ENCODE measurements at regions not wholly inside any gene's neighbourhood (a gene's known extent, or its start where the extent isn't known, plus 50 kb on each side); places are given as distances from the start of the nearest gene placed in this dataset.

DNA sequence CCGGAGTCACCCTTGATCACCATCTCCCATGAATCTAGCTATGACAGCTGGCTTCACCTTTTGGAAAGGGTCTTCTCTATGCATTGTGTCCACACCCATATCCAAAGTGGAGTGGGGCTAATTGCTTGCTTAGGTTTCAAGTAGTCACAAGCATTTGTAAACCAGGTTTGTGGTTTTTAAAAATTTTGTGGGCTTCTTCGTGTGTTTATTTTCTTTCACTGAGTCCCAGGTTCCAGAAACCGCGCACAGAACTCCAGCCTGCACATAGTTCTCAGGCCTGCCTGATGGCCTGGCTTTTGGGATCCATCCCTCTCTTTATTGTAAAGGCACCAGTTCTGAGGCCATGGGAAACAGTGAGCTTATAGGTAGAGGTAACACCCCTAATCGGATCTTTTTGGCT is 70.2 kb upstream of the TLR3 start:
- no peak overlapping the region for H3K27ac Mint-ChIP-seq
- ChIA-PET POLR2A (interaction anchor here (0.6 kb wide), 1 partner anchor 92 kb away, joined by 3 read pairs; no protein-coding TSS in a partner anchor), CTCF (interaction anchor here (0.8 kb wide), 1 partner anchor 358 kb away, joined by 3 read pairs; no protein-coding TSS in a partner anchor)
- no peak overlapping the region for H3K4me3 Mint-ChIP-seq
- peaks cover 14% of the 10 kb centered on the region for H3K4me1 Mint-ChIP-seq
- peaks cover 18% of the 10 kb centered on the region for H3K36me3 Mint-ChIP-seq
- peaks cover 2% of the 10 kb centered on the region; the same call in 1 of the 2 replicates for H3K27me3 Mint-ChIP-seq (ENCODE audit: low read depth)
- DNase-seq (ENCODE audit: low spot score) = no peak
- TF ChIP-seq, protein P1, sequence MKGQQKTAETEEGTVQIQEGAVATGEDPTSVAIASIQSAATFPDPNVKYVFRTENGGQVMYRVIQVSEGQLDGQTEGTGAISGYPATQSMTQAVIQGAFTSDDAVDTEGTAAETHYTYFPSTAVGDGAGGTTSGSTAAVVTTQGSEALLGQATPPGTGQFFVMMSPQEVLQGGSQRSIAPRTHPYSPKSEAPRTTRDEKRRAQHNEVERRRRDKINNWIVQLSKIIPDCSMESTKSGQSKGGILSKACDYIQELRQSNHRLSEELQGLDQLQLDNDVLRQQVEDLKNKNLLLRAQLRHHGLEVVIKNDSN (CRISPR knock-in tag; IDR thresholded peaks at IDR 0.05) = no peak
- TF ChIP-seq, protein P2, sequence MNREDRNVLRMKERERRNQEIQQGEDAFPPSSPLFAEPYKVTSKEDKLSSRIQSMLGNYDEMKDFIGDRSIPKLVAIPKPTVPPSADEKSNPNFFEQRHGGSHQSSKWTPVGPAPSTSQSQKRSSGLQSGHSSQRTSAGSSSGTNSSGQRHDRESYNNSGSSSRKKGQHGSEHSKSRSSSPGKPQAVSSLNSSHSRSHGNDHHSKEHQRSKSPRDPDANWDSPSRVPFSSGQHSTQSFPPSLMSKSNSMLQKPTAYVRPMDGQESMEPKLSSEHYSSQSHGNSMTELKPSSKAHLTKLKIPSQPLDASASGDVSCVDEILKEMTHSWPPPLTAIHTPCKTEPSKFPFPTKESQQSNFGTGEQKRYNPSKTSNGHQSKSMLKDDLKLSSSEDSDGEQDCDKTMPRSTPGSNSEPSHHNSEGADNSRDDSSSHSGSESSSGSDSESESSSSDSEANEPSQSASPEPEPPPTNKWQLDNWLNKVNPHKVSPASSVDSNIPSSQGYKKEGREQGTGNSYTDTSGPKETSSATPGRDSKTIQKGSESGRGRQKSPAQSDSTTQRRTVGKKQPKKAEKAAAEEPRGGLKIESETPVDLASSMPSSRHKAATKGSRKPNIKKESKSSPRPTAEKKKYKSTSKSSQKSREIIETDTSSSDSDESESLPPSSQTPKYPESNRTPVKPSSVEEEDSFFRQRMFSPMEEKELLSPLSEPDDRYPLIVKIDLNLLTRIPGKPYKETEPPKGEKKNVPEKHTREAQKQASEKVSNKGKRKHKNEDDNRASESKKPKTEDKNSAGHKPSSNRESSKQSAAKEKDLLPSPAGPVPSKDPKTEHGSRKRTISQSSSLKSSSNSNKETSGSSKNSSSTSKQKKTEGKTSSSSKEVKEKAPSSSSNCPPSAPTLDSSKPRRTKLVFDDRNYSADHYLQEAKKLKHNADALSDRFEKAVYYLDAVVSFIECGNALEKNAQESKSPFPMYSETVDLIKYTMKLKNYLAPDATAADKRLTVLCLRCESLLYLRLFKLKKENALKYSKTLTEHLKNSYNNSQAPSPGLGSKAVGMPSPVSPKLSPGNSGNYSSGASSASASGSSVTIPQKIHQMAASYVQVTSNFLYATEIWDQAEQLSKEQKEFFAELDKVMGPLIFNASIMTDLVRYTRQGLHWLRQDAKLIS (CRISPR knock-in tag; IDR thresholded peaks at IDR 0.05; ENCODE audit: borderline replicate concordance) = no peak
- no peak for TF ChIP-seq SMAD3 (CRISPR knock-in tag; IDR thresholded peaks at IDR 0.05; ENCODE audit: borderline replicate concordance)
- no peak for TF ChIP-seq ZNF671 (CRISPR knock-in tag; IDR thresholded peaks at IDR 0.05)
- TF ChIP-seq, protein P3, sequence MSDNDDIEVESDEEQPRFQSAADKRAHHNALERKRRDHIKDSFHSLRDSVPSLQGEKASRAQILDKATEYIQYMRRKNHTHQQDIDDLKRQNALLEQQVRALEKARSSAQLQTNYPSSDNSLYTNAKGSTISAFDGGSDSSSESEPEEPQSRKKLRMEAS (CRISPR knock-in tag; IDR thresholded peaks at IDR 0.05) = no peak
- TF ChIP-seq, protein P4, sequence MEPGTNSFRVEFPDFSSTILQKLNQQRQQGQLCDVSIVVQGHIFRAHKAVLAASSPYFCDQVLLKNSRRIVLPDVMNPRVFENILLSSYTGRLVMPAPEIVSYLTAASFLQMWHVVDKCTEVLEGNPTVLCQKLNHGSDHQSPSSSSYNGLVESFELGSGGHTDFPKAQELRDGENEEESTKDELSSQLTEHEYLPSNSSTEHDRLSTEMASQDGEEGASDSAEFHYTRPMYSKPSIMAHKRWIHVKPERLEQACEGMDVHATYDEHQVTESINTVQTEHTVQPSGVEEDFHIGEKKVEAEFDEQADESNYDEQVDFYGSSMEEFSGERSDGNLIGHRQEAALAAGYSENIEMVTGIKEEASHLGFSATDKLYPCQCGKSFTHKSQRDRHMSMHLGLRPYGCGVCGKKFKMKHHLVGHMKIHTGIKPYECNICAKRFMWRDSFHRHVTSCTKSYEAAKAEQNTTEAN (CRISPR knock-in tag; IDR thresholded peaks at IDR 0.05) = no peak
- TF ChIP-seq, protein P5, sequence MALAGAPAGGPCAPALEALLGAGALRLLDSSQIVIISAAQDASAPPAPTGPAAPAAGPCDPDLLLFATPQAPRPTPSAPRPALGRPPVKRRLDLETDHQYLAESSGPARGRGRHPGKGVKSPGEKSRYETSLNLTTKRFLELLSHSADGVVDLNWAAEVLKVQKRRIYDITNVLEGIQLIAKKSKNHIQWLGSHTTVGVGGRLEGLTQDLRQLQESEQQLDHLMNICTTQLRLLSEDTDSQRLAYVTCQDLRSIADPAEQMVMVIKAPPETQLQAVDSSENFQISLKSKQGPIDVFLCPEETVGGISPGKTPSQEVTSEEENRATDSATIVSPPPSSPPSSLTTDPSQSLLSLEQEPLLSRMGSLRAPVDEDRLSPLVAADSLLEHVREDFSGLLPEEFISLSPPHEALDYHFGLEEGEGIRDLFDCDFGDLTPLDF (CRISPR knock-in tag; IDR thresholded peaks at IDR 0.05) = no peak
- TF ChIP-seq, protein P6, sequence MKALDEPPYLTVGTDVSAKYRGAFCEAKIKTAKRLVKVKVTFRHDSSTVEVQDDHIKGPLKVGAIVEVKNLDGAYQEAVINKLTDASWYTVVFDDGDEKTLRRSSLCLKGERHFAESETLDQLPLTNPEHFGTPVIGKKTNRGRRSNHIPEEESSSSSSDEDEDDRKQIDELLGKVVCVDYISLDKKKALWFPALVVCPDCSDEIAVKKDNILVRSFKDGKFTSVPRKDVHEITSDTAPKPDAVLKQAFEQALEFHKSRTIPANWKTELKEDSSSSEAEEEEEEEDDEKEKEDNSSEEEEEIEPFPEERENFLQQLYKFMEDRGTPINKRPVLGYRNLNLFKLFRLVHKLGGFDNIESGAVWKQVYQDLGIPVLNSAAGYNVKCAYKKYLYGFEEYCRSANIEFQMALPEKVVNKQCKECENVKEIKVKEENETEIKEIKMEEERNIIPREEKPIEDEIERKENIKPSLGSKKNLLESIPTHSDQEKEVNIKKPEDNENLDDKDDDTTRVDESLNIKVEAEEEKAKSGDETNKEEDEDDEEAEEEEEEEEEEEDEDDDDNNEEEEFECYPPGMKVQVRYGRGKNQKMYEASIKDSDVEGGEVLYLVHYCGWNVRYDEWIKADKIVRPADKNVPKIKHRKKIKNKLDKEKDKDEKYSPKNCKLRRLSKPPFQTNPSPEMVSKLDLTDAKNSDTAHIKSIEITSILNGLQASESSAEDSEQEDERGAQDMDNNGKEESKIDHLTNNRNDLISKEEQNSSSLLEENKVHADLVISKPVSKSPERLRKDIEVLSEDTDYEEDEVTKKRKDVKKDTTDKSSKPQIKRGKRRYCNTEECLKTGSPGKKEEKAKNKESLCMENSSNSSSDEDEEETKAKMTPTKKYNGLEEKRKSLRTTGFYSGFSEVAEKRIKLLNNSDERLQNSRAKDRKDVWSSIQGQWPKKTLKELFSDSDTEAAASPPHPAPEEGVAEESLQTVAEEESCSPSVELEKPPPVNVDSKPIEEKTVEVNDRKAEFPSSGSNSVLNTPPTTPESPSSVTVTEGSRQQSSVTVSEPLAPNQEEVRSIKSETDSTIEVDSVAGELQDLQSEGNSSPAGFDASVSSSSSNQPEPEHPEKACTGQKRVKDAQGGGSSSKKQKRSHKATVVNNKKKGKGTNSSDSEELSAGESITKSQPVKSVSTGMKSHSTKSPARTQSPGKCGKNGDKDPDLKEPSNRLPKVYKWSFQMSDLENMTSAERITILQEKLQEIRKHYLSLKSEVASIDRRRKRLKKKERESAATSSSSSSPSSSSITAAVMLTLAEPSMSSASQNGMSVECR (CRISPR knock-in tag; IDR thresholded peaks at IDR 0.05; ENCODE audit: borderline replicate concordance) = no peak
- TF ChIP-seq, protein P7, sequence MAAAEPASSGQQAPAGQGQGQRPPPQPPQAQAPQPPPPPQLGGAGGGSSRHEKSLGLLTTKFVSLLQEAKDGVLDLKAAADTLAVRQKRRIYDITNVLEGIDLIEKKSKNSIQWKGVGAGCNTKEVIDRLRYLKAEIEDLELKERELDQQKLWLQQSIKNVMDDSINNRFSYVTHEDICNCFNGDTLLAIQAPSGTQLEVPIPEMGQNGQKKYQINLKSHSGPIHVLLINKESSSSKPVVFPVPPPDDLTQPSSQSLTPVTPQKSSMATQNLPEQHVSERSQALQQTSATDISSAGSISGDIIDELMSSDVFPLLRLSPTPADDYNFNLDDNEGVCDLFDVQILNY (CRISPR knock-in tag; IDR thresholded peaks at IDR 0.05) = no peak
- TF ChIP-seq, protein P8, sequence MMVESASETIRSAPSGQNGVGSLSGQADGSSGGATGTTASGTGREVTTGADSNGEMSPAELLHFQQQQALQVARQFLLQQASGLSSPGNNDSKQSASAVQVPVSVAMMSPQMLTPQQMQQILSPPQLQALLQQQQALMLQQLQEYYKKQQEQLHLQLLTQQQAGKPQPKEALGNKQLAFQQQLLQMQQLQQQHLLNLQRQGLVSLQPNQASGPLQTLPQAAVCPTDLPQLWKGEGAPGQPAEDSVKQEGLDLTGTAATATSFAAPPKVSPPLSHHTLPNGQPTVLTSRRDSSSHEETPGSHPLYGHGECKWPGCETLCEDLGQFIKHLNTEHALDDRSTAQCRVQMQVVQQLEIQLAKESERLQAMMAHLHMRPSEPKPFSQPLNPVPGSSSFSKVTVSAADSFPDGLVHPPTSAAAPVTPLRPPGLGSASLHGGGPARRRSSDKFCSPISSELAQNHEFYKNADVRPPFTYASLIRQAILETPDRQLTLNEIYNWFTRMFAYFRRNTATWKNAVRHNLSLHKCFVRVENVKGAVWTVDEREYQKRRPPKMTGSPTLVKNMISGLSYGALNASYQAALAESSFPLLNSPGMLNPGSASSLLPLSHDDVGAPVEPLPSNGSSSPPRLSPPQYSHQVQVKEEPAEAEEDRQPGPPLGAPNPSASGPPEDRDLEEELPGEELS (CRISPR knock-in tag; IDR thresholded peaks at IDR 0.05) = no peak
- no peak for TF ChIP-seq MYBL2 (CRISPR knock-in tag; IDR thresholded peaks at IDR 0.05)
- TF ChIP-seq ZNF317 (CRISPR knock-in tag; IDR thresholded peaks at IDR 0.05; ENCODE audit: borderline replicate concordance, low read depth) = no peak
- no peak for TF ChIP-seq NFE2L1 (CRISPR knock-in tag; IDR thresholded peaks at IDR 0.05)
- no peak for TF ChIP-seq SP1 (CRISPR knock-in tag; conservative IDR thresholded peaks at IDR 0.05)
- TF ChIP-seq MXD4 (CRISPR knock-in tag; IDR thresholded peaks at IDR 0.05; ENCODE audit: borderline replicate concordance) = no peak
- TF ChIP-seq KAT7 (CRISPR knock-in tag; IDR thresholded peaks at IDR 0.05; ENCODE audit: borderline replicate concordance) = no peak
- no peak for TF ChIP-seq RORB (CRISPR knock-in tag; IDR thresholded peaks at IDR 0.05)
- TF ChIP-seq GRHL2 (CRISPR knock-in tag; IDR thresholded peaks at IDR 0.05; ENCODE audit: insufficient replicate concordance, severe bottlenecking) = no peak
- TF ChIP-seq ZNF232 (CRISPR knock-in tag; IDR thresholded peaks at IDR 0.05) = no peak
- ATAC-seq = no peak
- H3K9me3 Mint-ChIP-seq = peaks cover 21% of the 10 kb centered on the region
